ENCODE measurements at regions not wholly inside any gene's neighbourhood (a gene's known extent, or its start where the extent isn't known, plus 50 kb on each side); places are given as distances from the start of the nearest gene placed in this dataset.
"Not testable (repeated sequence)": the region's sequence is repeated elsewhere in the genome, so short reads cannot be mapped to it uniquely, and the experiment has no call there.

DNA sequence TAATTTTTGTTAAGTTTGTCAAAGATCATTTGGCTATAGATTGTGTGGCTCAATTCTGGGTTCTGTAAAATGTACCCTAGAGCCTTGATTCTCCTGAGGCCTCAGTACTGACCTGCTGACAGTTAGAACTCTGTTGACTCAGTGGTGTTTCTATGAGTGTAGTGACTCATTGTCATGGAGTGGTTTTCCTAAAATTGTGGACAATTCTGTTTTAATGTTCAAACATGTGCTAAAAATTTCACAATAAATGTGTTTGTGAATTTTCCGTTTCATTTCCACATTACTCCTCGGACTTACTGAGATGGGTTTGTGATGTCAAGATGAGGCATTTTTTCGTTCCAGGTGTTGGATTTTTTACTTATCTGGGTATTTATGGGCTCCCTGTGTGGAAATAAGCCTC lies 695.9 kb downstream of the TMEM121 start:
- no peak for ATAC-seq

DNA sequence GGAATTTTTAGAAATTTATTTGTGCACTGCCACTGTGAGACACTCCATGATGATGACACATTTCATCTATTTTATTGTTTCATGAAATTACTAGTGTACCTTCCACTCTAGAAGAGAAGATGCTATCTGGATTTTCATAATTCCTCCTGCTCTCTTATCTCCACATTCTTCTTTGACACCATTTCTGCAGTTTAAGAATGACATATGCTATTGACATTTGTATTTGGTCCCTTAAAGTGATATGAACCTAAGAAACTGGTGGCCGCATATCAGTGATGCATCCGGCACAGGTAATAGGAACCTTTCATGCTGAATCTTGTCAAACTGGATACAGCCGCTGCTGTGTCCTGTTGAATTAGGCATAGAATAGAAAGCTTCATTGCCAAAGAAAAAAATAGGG lies 696.3 kb downstream of the TMEM121 start:
- no peak for ATAC-seq

DNA sequence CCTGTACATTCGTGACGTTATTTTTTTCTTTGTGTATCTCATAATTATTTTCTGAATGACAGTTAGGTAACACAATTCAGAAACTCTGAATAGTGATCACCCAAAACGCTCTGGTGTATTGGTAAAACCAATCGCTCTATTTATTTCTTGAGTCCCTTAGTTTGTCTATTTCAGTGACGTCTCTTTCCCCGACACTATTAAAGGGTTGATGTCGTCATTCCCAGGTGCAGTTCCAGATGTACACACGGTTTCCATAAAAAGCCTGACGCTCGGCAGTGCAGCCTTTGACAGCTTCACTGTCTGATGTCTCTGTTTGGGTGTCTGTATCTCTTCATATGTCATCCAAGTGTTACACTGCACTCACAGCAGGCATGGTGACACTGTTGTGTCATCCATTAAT lies 701.4 kb downstream of the TMEM121 start:
- ATAC-seq, result no peak

DNA sequence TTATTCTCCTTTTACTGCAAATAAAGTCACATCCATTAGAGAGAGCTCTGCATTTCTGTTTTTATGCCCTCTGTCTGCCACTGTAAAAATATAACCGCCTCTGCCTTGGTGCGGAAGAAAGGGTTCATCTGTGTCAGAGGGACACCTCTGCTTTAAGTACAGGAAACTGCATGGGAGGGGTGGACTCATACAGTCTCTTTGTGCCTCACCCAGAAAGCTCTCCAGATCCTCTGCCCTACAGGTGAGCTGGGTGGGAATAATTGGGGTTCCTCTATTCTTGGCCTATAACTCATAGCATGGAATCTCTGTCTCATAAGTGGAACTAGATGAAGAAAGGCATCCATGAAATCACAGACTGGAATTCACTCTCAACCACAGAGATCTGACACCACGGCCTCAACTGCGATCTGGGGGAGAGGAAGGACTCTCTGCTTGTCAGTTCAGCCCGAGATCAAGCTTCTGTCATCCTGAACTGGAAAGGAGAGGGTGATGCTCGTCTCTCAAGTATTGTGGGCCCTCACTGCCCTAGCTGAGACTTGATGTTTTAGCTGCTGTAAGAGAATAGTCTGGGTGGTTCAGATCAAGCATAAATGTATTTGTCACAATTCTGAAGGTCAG lies 702.3 kb downstream of the TMEM121 start:
- ATAC-seq, result no peak

DNA sequence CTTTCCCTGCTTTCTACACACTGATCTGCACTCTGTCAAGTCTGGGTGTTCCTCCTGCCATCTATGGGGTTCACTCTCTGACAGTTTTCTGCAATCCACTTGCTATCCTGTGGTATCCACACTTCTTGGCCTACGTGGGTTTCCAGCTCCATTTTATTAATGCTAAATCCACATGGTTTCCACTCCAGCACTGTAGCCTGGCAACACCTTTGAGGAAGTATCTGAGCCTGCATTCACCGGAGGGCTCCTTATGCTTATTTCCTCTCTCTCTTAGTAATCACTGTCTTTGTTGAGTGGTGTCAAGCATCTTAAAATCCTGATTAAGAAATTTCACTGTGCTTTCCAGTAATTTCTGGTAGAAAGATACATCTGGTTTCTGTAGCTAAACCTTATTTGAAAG lies 703.7 kb downstream of the TMEM121 start:
- ATAC-seq, result no peak

GRCh38 chr14:106233191-106233590 lies 706.8 kb downstream of the TMEM121 start:
- not testable (repeated sequence) for ATAC-seq

DNA sequence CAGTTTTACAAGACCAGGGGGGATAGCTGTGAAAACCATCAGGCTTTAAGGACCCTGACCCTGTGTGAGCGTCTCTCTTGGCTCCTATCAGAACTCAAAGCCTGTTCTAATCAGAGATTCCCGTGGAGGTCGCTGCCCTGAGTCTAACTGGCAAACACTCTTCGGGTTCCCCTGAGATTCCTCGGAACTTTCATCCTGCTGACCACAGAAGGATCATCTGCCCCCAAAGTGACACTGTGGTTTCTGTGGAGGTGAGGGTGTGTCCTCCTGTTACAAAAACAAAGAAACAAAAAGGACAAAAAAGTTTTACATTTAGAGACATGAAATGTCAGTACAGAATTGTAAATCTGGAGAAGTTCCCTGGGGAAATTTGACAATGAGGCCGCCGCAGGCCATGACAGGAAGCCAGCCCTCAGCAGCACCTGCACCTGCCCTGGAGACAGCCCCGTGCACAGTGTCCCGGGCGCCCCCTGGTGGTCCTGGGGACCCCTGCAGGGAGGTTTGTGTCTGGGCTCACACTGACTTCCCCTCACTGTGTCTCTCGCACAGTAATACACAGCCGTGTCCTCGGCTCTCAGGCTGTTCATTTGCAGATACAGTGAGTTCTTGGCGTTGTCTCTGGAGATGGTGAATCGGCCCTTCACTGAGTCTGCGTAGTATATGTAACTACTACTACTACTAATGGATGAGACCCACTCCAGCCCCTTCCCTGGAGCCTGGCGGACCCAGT lies 708.3 kb downstream of the TMEM121 start:
- not testable (repeated sequence) for ATAC-seq

GRCh38 chr14:106235356-106236159 lies 709.2 kb downstream of the TMEM121 start:
- ATAC-seq, result no peak

DNA sequence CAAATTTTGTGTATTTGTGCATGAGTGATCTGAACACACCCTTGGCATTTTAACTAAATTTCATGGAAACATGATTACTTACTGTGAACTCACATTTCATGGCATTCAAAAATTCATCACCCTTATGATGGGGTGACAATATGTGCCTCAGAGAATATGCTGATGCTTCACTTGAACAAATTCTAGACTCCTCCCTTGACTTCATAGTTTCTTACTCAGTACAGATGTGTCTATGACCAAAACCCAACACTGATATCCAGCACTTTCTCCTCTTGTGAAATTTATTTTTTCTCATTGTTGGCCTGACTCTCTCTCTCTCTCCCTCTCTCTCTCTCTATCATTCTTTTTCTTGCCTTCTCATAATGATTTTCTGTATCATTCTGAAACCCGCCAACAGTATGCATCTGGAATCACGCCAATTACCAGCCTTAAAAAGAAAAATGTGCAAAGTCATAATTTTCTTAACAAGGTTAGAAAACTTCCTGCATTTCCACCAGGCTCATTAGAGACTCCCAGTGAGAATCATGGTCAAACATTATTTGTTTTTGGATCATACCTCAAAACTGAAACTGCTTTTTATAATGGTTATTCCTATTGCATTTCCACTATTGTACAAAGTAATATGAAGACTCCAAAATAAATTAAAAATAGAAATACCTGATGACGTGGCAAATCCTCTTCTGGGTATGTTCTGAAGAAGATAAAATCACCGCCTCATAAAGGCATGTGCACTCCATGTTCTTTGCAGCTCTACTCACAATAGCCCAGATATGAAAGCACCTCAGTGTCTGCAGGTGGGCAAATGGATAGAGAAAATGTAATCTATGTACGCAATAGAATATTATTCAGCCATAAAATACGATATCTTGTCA lies 722.2 kb downstream of the TMEM121 start:
- no peak for ATAC-seq

GRCh38 chr14:106253995-106254394 lies 727.6 kb downstream of the TMEM121 start:
- ATAC-seq, result not testable (repeated sequence)

- ATAC-seq, result not testable (repeated sequence)
These were observed 731.2 kb downstream of the TMEM121 start for GRCh38 chr14:106257569-106257994.

GRCh38 chr14:106268013-106268727 lies 741.8 kb downstream of the TMEM121 start:
- no peak for ATAC-seq

GRCh38 chr14:106269029-106269428 lies 742.6 kb downstream of the TMEM121 start:
- ATAC-seq, result no peak

GRCh38 chr14:106269451-106270204 lies 743.2 kb downstream of the TMEM121 start:
- ATAC-seq, result peak; percentile 25

GRCh38 chr14:106270476-106271121 lies 744.2 kb downstream of the TMEM121 start:
- ATAC-seq, result not testable (repeated sequence)

DNA sequence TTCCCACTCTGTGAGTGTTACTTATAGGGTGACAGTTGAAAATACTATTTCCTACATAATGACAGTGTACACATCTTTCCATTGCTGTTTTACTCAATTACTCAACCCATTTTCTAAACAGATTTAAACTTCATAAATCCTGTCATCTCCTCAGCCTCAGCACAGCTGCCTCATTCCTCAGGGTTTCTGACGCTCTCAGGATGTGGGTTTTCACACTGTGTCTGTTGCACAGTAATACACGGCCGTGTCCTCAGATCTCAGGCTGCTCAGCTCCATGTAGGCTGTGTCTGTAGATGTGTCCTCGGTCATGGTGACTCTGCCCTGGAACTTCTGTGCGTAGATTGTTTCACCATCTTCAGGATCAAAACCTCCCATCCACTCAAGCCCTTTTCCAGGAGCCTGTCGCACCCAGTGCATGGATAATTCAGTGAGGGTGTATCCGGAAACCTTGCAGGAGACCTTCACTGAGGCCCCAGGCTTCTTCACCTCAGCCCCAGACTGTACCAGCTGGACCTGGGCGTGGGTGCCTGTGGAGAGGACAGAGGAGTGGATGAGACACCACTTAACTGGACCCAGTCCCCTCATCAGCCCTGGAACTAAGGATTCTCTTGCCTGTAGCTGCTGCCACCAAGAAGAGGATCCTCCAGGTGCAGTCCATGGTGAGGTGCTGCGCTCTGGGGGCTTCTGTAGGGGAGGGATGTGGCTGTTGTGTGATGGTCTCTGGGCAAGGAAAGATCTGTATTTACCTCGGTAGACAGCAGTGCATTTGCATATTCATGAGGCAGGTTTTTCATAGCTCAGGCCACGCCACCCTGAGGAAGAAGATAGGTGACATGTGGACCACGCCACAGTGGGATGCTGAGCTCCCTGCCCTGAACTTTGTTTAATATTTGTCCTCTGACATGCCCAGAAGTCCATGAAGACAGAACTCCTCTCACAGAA lies 750.2 kb downstream of the TMEM121 start:
- no peak for ATAC-seq

DNA sequence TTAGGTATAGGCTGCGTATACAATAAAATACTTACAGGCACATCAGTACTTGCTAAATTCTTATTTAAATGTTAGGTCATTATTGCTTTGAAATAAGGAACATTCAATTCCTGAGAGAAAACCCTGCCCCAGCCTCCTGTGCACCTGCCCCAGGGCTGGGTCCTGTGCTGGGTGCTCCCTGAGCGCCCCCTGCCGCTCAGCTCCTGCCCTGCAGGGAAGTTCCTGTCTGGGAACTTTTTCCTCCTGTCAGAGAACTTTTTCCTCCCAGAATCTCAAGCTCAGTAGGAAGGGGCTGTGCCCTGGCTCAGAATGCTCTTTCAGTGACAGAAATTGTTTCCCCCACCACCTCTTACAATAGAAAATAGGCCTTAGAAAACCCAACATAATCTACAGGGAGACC lies 751.1 kb downstream of the TMEM121 start:
- ATAC-seq, result no peak

DNA sequence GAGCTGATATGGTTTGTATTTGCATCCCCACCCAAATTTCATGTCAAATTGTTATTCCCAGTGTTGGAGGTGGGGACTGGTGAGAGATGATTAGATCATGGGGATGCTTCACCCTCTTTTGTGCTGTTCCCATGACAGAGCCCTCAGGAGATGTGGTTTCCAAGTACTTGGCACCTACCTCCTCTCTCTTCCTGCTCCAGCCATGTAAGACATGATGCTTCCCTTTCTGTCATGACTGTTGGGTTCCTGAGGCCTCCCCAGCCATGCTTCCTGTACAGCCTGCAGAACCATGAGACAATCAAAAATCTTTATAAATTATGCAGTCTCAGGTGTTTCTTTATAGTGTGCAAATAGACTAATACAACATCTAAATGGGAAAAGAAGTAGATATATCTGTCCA lies 754.5 kb downstream of the TMEM121 start:
- no peak for ATAC-seq

DNA sequence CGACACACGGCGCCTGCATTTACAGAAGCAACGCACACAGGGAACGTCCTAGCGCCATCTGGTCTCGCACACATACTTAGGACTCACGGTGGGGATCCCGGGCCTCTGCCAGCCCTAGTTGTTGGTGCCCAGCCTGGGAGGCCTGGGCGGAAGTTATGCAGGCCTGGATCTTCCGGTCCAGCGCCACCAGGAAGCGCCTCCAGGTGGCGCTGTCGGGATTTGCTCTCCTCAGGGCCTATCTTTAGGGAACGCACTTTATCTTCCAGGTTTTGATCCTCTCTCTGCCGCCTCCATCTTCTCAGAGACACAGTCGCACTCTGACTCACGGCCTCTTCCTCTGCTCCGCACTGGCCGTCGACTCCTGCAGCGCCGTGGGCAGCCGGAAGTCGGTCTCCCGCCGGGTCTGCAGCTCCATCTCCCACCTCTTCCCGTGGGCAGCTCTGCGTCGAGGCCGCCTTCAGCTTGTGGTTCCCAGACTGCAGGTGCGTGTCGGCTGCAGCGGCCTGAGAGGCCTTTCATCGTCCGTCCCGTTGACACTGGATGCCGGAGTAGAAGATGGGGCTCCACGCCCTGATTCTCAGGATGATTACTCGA lies 760.4 kb downstream of the TMEM121 start:
- ATAC-seq, result no peak
